22Rv1 (cell line): ENCODE measurements at regions not wholly inside any gene's neighbourhood (a gene's known extent, or its start where the extent isn't known, plus 50 kb on each side); places are given as distances from the start of the nearest gene placed in this dataset.

Experiments used
- CTCF ChIP-seq: fragments of 450-650 bp; IDR thresholded peaks from 2 replicates; pipeline ENCODE4 v1.5.1; 2017; ENCODE audit warnings: mild to moderate bottlenecking
- ZFX ChIP-seq: fragments of 450-650 bp; IDR thresholded peaks from 2 replicates; pipeline ENCODE4 v1.6.1; 2017; ENCODE audit warnings: antibody characterized with exemption, borderline replicate concordance

GRCh38 chr3:177804032-177804431 is 606.8 kb upstream of the TBL1XR1 start:
- no peak for TF ChIP-seq CTCF
- TF ChIP-seq ZFX = no peak
